A549 (cell line): ENCODE measurements at regions not wholly inside any gene's neighbourhood (a gene's known extent, or its start where the extent isn't known, plus 50 kb on each side); places are given as distances from the start of the nearest gene placed in this dataset.

Source experiments
- CTCF ChIP-seq: fragments of >200 bp; sonication (Bioruptor Twin); formaldehyde crosslinking; IDR thresholded peaks from 3 replicates; pipeline ENCODE4 v1.5.1; 2016
- HDAC2 ChIP-seq: fragments of 200-600 bp; sonication (generic); IDR thresholded peaks from 2 replicates; pipeline ENCODE4 v1.6.1; 2016
- HOXB5 ChIP-seq: fragments of 250-450 bp; sonication (Bioruptor Pico); IDR thresholded peaks from 2 replicates; pipeline ENCODE4 v1.5.0; 2020; ENCODE audit warnings: mild to moderate bottlenecking, moderate library complexity
- PHF8 ChIP-seq: fragments of 200-600 bp; sonication (generic); IDR thresholded peaks from 2 replicates; pipeline ENCODE4 v1.6.1; 2016; ENCODE audit warnings: low read depth, mild to moderate bottlenecking, antibody characterized with exemption, moderate library complexity, borderline replicate concordance
- POLR2A ChIP-seq: IDR thresholded peaks from 2 replicates; pipeline ENCODE4 v1.6.1; 2012; ENCODE audit warnings: mild to moderate bottlenecking, low read length
- RAD21 ChIP-seq, 2 experiments: fragments of >200 bp in 1 of 2; sonication (Bioruptor Twin) in 1 of 2; formaldehyde crosslinking in 1 of 2; IDR thresholded peaks in 1 of 2; conservative IDR thresholded peaks in 1 of 2; 2 replicates in 1 of 2; 3 replicates in 1 of 2; pipeline ENCODE4 v1.6.1; 2012 to 2018; ENCODE audit warnings: inconsistent platforms in 1 of 2

GRCh38 chr10:63723320-63723719, 202.1 kb downstream of the REEP3 start:
- TF ChIP-seq POLR2A (no peak), CTCF (no peak), RAD21 (conservative IDR thresholded peaks at IDR 0.05 in 1 of 2, IDR thresholded peaks at IDR 0.05 in 1 of 2) (no peak), HDAC2 (no peak), PHF8 (no peak), HOXB5 (CRISPR knock-in tag) (no peak)
